GM12878 (cell line): ENCODE measurements at regions not wholly inside any gene's neighbourhood (a gene's known extent, or its start where the extent isn't known, plus 50 kb on each side); places are given as distances from the start of the nearest gene placed in this dataset.

Experiments used
- ATAC-seq: fragments of 200-7000 bp; cut with Tn5 transposase; 3 replicates; pipeline ENCODE4 v1.9.1; 2020; ENCODE audit warnings: mild to moderate bottlenecking, moderate library complexity
- BruUV-seq: library from RNA; stranded (reverse); fragments of 400-500 nt; replicated peaks from 2 replicates; lab custom pipeline; 2021; lab: Mats Ljungman, UMichigan
- CTCF ChIA-PET: fragments of 300-600 bp; sonication (Branson Sonifier 250); formaldehyde crosslinking; extraction: SDS; loops from one replicate; lab custom pipeline; 2021; ENCODE audit warnings: inconsistent platforms; lab: Yijun Ruan, JAX
- POLR2A ChIA-PET: fragments of 350-600 bp; formaldehyde crosslinking; extraction: SDS; loops from one replicate; lab custom pipeline; 2021; ENCODE audit warnings: inconsistent platforms; lab: Charles Lee
- RAD21 ChIA-PET: fragments of 300-600 bp; sonication (Branson Sonifier 250); formaldehyde crosslinking; loops from one replicate; lab custom pipeline; 2023; ENCODE audit warnings: antibody characterized with exemption; ENCODE audit not compliant: unreplicated experiment; lab: Charles Lee
- SMC1A ChIA-PET: fragments of 300-600 bp; sonication (Branson Sonifier 250); formaldehyde crosslinking; loops from one replicate; lab custom pipeline; 2023; ENCODE audit not compliant: unreplicated experiment, uncharacterized antibody; lab: Charles Lee
- DNase-seq: peaks from one replicate; pipeline ENCODE4 v3.0.0-alpha.2; 2011; ENCODE audit warnings: low read depth, low spot score
- FAIRE-seq: peaks from 3 replicates; lab custom pipeline; 2011; peaks lifted over from hg19 to GRCh38; lab: Jason Lieb, UNC
- H2AFZ ChIP-seq: 2 replicates; pipeline ENCODE4 v1.6.0; 2011; ENCODE audit warnings: low read depth, low read length, control low read depth; ENCODE audit not compliant: control insufficient read depth
- H3K27ac ChIP-seq: 2 replicates; pipeline ENCODE4 v1.5.1; 2011; ENCODE audit warnings: control low read depth; ENCODE audit not compliant: control insufficient read depth, insufficient read depth
- H3K27me3 ChIP-seq, 2 experiments: replicated peaks in 1 of 2; 2 replicates each; pipeline versions ENCODE4 v1.6.0 to v1.6.1; 2011; ENCODE audit warnings: low read length in 1 of 2; ENCODE audit not compliant: control insufficient read depth in 2 of 2, insufficient read depth in 2 of 2
- H3K36me3 ChIP-seq, 2 experiments: 2 replicates each; pipeline ENCODE4 v1.5.1; 2011; ENCODE audit warnings: low read length in 1 of 2; ENCODE audit not compliant: control insufficient read depth in 2 of 2, insufficient read depth in 2 of 2
- H3K4me1 ChIP-seq: 2 replicates; pipeline ENCODE4 v1.6.1; 2011; ENCODE audit warnings: mild to moderate bottlenecking, low read length, moderate library complexity, mixed read lengths; ENCODE audit not compliant: control insufficient read depth, insufficient read depth
- H3K4me2 ChIP-seq: 2 replicates; pipeline ENCODE4 v1.6.0; 2011; ENCODE audit warnings: control low read depth; ENCODE audit not compliant: control insufficient read depth, insufficient read depth
- H3K4me3 ChIP-seq: fragments of 200-600 bp; sonication (generic); 2 replicates; pipeline ENCODE4 v1.5.1; 2016
- H3K79me2 ChIP-seq: 2 replicates; pipeline ENCODE4 v1.6.0; 2011; ENCODE audit warnings: low read length; ENCODE audit not compliant: control insufficient read depth, insufficient read depth
- H3K9ac ChIP-seq: 2 replicates; pipeline ENCODE4 v1.8.0; 2011; ENCODE audit warnings: low read length, control low read depth, mixed read lengths; ENCODE audit not compliant: control insufficient read depth, insufficient read depth
- H3K9me3 ChIP-seq: replicated peaks from 3 replicates; pipeline ENCODE4 v1.5.1; 2011; ENCODE audit warnings: mild to moderate bottlenecking, low read length; ENCODE audit not compliant: control insufficient read depth, insufficient read depth
- H4K20me1 ChIP-seq: 2 replicates; pipeline ENCODE4 v1.6.0; 2011; ENCODE audit not compliant: control insufficient read depth, insufficient read depth
- ASH2L ChIP-seq: fragments of 300-600, 200-600 bp; sonication (generic); IDR thresholded peaks from 2 replicates; pipeline ENCODE4 v1.6.1; 2017; ENCODE audit warnings: low read depth, mild to moderate bottlenecking, borderline replicate concordance
- CHD2 ChIP-seq: IDR thresholded peaks from 2 replicates; pipeline ENCODE4 v1.6.1; 2011; ENCODE audit warnings: low read depth, low read length, improper control_type of control experiment, borderline replicate concordance
- HDGF ChIP-seq: fragments of 450-650 bp; IDR thresholded peaks from 2 replicates; pipeline ENCODE4 v1.6.1; 2016; ENCODE audit warnings: antibody characterized with exemption
- MLLT1 ChIP-seq: fragments of 450-650 bp; IDR thresholded peaks from 2 replicates; pipeline ENCODE4 v1.6.1; 2016; ENCODE audit warnings: mild to moderate bottlenecking
- NFIC ChIP-seq: IDR thresholded peaks from 2 replicates; pipeline ENCODE4 v1.6.1; 2012; ENCODE audit warnings: low read depth, mild to moderate bottlenecking, inconsistent platforms, low read length, moderate library complexity
- RBBP5 ChIP-seq: fragments of 200-600 bp; sonication (generic); conservative IDR thresholded peaks from 2 replicates; pipeline ENCODE4 v1.6.1; 2016
- ZNF207 ChIP-seq: fragments of 450-650 bp; IDR thresholded peaks from 2 replicates; pipeline ENCODE4 v1.6.1; 2014; ENCODE audit warnings: antibody characterized with exemption, mild to moderate bottlenecking, borderline replicate concordance
- ZNF217 ChIP-seq: fragments of 450-650 bp; IDR thresholded peaks from 2 replicates; pipeline ENCODE4 v1.6.1; 2017; ENCODE audit warnings: antibody characterized with exemption, mild to moderate bottlenecking
- ZSCAN29 ChIP-seq: fragments of 450-650 bp; IDR thresholded peaks from 2 replicates; pipeline ENCODE4 v1.6.1; 2017; ENCODE audit warnings: mild to moderate bottlenecking, moderate library complexity
- WGBS: methylation state at CpG from one replicate; pipeline ENCODE4 v1.1.6; 2016; ENCODE audit warnings: low lambda C conversion rate; ENCODE audit not compliant: insufficient replicate concordance, insufficient coverage; ENCODE audit errors: missing lambda C conversion rate; 5-methylcytosine and 5-hydroxymethylcytosine counted together
- in situ Hi-C: fragments of 300-500 bp; cut with MboI; formaldehyde crosslinking; loops from 9 replicates; pipeline ENCODE4 v1.14.3; 2018; ENCODE audit warnings: mixed read lengths
- intact Hi-C: fragments of 100-400 bp; cut with micrococcal nuclease; formaldehyde crosslinking; loops from one replicate; pipeline ENCODE4 v1.14.2; 2022; ENCODE audit not compliant: unreplicated experiment

GRCh38 chr2:234357666-234358065 is 139.2 kb downstream of the ARL4C start (continued):
- TF ChIP-seq ZSCAN29 = no peak
- TF ChIP-seq MLLT1 = no peak
- no peak for TF ChIP-seq ASH2L
- TF ChIP-seq ZNF207 = no peak
- TF ChIP-seq, all 136 proteins: peak for 0

DNA sequence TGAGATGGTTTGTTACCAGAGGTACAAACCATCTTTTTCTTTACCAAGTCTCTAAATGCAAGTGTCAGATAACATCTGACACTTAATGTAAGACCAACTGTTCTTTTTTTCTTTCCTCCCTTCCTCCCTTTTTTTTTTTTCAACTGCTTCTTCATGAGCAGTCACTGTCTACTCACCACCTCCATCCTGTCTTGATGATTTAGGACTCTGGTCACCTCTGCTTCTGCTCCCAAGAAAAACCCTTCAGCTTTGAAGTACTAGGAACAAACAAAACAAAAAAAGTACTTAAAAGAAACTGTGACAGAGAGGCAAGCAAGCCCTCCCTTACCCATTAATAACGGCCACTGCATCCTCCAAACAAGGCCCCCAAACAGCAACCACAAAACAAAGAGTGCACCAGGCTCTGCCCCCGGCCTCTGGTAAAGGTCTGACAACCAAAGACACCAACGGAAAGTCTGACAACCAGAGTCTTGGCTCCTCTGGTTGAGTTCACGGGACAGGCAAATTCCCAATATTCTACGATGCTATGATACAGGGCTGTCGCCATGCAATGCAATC is 141.0 kb downstream of the ARL4C start:
- 61% methylated on average over 6 of the region's 6 CpGs for WGBS
- CTCF ChIA-PET = interaction anchor here (0.7 kb wide), 1 partner anchor 28 kb away, joined by 3 read pairs; no protein-coding TSS in a partner anchor
- no peaks in the 10 kb centered on the region for H4K20me1 ChIP-seq
- DNase-seq (no peak), FAIRE-seq (no peak), ATAC-seq (no peak)
- no peaks in the 10 kb centered on the region for H3K27me3 ChIP-seq
- H3K4me2 ChIP-seq = no peak overlapping the region
- no peak overlapping the region for H3K4me3 ChIP-seq
- no peaks in the 10 kb centered on the region for H3K4me1 ChIP-seq
- POLR2A ChIA-PET = no interaction called here
- no peak overlapping the region for H2AFZ ChIP-seq
- RAD21 ChIA-PET = no interaction called here
- TF ChIP-seq RBBP5 (no peak), NFIC (no peak), CHD2 (no peak), HDGF (no peak), ZNF217 (no peak)
- H3K27ac ChIP-seq = no peak overlapping the region
- no peak overlapping the region for H3K9ac ChIP-seq
- in situ Hi-C loops (no loop called here), intact Hi-C loops (no loop called here)
- H3K36me3 ChIP-seq = no peaks in the 10 kb centered on the region
- BruUV-seq = no TSS peak
- no peaks in the 10 kb centered on the region for H3K79me2 ChIP-seq
- SMC1A ChIA-PET = interaction anchor here (1.2 kb wide), 1 partner anchor 8 kb away, joined by 3 read pairs; no protein-coding TSS in a partner anchor
- no peaks in the 10 kb centered on the region; the same call in 2 of the 3 replicates for H3K9me3 ChIP-seq
